GM12872 (cell line): ENCODE measurements at regions not wholly inside any gene's neighbourhood (a gene's known extent, or its start where the extent isn't known, plus 50 kb on each side); places are given as distances from the start of the nearest gene placed in this dataset.

Experiments
- TF ChIP-seq, protein P1 (sequence below): IDR thresholded peaks from 3 replicates; pipeline ENCODE4 v1.5.1; 2011; ENCODE audit warnings: low read depth, mild to moderate bottlenecking, low read length, moderate library complexity; ENCODE audit not compliant: insufficient read depth

DNA sequence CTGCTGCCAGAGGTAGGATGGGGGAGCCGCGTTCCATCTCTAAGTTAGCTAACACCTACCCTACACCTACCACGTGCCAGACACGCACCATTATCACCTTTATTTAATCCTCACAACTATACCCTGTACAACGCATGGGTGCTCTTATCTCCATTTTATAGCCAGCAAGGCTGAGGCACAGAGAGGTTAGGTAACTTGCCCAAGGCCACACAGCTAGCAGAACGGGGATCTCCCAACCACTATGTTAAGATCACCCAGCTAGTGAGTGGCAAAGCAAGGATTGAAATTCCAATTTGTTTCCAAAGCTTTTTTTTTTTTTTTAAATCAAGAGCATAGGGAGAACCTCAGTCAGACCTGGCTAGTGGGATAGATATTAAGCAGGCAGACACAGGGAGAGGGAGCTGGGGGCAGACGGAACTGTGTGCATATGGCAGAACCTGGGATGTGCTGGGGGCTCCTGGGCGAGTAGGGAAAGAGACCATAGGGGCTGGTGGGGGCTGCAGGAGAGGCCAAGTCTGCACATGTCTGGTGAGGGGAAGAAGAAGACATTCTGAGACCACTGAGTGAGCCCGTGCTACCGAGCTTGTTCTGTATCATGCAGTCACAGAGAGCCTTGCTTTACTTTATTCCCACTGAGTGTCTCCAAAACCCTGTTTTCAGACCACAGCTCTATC, 196.3 kb upstream of the TPM1 start:
- TF ChIP-seq, protein P1, sequence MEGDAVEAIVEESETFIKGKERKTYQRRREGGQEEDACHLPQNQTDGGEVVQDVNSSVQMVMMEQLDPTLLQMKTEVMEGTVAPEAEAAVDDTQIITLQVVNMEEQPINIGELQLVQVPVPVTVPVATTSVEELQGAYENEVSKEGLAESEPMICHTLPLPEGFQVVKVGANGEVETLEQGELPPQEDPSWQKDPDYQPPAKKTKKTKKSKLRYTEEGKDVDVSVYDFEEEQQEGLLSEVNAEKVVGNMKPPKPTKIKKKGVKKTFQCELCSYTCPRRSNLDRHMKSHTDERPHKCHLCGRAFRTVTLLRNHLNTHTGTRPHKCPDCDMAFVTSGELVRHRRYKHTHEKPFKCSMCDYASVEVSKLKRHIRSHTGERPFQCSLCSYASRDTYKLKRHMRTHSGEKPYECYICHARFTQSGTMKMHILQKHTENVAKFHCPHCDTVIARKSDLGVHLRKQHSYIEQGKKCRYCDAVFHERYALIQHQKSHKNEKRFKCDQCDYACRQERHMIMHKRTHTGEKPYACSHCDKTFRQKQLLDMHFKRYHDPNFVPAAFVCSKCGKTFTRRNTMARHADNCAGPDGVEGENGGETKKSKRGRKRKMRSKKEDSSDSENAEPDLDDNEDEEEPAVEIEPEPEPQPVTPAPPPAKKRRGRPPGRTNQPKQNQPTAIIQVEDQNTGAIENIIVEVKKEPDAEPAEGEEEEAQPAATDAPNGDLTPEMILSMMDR = no peak

DNA sequence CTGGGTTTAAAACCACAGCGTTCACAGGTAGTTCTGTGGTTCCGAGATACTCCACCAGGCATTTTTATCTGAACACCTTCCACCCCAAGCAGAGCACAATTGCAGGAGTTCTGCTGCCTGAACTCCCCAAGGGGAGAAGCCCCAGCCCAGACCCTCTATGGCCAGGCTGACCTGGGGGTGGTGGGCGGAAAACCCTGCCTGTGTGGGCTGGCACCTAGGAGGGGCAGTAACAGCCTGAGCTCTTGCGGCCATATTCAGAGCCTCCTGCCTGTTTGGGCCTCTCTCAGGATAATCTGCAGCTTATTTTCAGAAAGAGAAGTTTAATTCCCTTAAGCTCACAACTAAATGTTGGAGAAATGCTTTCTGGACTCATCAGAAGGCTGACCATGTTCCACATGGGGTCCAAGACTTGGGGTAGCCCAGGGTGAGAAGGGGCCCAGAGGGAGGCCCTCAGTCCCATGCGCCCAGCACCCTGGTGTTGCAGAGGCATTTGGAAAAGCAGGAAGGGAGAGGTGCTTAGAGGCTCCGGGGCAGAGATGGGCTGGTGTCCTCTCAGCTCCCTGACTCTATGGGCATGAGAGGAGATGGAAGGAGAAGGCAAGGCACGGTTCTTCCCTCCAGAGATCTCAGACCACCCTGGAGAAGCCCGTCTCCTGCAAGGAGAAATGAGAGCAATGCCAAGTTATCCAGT, 195.6 kb upstream of the TPM1 start:
- TF ChIP-seq, protein P1 = no peak

DNA sequence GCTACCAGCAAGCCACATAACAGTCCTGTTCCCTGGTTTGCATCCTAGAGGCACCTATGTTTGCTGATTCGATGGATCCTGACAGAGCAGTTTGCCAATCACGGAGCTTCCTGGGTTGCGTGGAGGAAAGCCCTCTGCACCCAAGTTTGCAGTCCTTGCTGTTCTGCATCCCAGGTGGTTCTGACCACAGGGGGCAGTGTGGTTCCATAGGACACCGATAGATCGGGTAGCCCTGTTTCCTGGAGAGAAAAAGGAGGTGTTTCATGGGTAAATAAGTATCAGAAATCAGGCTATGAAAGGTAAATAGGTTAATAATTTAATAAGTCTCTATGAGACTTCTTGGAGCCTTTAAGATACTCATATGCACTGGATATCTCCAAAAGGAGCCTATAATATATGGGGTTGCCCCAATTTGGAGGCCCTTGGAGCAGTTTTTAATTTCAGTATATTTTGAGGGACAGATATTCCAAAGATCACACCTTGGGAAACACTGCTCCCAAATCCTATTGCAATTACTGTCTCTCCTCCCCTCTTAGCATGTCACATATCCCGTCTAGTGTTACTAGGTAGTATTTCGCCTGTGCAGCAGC, 194.6 kb upstream of the TPM1 start:
- TF ChIP-seq, protein P1 = peak; percentile 66

DNA sequence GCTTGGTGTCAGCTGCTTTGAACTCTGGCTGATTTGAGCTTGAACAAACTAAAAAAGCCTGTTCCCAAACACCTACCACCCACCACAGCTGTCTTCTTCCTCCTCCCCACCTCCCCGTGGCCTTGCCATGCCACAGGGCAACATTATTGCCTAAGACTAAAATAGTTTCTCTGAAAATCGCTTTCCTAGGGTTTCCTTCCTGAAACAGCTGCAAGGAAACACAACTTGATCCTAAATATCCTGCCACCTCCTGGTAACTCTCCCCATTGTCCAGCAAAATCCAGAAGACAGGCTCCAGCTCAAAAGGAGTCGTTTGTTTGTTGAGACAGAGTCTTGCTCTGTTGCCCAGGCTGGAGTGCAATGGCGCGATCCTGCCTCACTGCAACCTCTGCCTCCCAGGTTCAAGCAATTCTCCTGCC, 193.9 kb upstream of the TPM1 start:
- TF ChIP-seq, protein P1 = no peak

DNA sequence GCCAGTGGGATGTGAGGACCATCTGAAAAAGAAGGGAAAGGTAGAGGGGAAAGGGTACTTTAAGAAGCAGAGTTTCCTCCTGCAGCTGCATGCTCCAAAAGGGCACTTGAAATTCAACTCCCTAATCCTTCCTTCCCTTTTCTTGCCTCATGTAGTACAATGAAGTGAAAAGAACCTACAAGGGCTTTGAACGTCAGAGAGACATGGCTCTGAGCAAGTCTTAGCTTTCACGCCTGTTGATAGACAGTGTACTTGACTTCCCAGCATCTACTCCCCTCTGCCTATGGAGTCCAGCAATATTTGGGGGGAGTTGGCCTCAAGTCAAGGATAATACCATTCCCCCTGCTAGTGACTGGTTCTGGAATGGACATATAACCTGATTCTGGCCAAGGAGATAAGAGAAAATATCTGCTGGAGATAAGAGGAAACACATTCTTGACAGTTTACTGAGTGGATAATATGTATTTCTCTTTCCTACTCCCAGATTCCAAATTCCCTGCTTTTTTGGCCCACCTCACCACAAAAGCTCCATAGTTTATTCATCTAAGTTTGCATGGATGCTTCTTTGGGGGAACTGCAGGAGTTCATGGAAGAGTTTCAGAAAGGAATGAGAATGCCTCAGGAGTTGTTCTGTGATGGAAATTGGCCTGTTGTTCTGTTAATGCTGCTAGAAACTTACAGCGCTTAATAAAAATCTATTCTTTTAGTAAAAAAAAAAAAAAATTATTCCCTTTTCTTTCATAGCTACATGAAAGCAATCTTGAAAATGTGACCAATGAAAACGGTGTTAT, 193.0 kb upstream of the TPM1 start:
- TF ChIP-seq, protein P1 = no peak

DNA sequence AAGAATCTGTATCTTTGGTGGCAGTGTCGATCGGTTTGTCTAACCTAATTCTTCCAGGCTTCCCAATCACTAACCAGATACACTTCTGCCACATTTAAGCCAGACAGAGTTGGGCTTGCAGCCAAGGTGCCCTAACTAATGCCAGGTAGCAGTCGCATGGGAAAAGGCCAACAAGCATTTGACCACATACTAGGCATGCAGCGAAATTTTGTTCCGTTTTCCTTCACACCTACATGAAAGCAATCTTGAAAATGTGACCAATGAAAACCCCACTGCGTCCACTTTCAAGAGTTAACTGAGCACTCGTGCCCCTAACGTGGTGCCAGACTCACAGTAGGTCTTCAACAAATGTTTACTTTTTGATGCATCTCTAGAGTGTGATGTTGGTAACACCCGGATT, 192.2 kb upstream of the TPM1 start:
- TF ChIP-seq, protein P1 = no peak

DNA sequence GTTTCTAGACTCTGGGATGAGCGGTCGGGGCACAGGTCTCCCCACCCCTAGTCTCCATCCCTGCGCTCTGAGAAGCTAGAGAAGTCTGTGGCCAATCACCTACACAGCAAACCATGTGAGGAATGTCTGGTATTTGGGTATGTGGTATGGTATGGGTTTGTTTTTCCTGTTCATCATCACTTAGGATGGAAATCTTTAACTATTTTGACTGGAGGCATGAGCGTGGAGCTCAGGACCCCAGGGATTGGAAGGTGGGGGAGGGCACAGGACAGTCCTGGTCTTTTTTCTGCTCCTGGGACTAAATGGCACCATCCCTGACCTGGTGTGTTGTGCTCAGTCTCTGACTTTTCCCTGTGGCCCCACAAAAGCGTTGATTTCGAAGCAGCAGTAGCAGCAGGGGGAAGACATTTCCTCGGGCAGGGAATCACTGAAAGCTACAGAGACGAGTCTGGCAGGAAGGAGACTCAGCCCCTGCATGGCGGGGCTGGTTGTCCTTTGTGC, 191.7 kb upstream of the TPM1 start:
- TF ChIP-seq, protein P1 = no peak
